H1 (cell line): ENCODE measurements at regions not wholly inside any gene's neighbourhood (a gene's known extent, or its start where the extent isn't known, plus 50 kb on each side); places are given as distances from the start of the nearest gene placed in this dataset.

Source experiments
- POU5F1 ChIP-seq: IDR thresholded peaks from 2 replicates; pipeline ENCODE4 v1.6.1; 2011; ENCODE audit warnings: low read depth, mild to moderate bottlenecking, low read length, moderate library complexity
- TF ChIP-seq, protein P1 (sequence below): fragments of 300-600 bp; sonication (generic); IDR thresholded peaks from 2 replicates; pipeline ENCODE4 v1.7.1; 2012; ENCODE audit warnings: low read length, moderate library complexity, mild to moderate bottlenecking, inconsistent platforms; ENCODE audit not compliant: insufficient replicate concordance

DNA sequence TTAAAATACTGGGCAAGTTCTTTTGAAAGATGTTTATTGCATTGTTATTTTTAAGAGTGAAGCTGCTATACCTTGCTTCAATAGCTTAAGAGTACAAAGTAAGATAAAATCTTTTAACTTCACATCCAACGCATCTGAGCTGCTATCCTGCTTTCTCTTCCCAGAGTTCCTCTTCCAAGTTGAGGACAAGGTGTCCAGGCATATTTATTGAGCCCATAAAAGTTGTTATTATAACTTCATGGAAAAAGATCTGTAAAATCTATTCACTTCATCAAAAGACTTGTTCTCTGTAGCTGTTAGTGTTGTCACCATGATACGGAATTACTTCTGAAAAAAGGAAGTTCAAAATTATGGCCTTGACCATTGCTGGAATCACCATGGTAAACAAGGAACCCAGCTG lies 306.2 kb upstream of the ELAVL2 start (continued):
- TF ChIP-seq, protein P1, sequence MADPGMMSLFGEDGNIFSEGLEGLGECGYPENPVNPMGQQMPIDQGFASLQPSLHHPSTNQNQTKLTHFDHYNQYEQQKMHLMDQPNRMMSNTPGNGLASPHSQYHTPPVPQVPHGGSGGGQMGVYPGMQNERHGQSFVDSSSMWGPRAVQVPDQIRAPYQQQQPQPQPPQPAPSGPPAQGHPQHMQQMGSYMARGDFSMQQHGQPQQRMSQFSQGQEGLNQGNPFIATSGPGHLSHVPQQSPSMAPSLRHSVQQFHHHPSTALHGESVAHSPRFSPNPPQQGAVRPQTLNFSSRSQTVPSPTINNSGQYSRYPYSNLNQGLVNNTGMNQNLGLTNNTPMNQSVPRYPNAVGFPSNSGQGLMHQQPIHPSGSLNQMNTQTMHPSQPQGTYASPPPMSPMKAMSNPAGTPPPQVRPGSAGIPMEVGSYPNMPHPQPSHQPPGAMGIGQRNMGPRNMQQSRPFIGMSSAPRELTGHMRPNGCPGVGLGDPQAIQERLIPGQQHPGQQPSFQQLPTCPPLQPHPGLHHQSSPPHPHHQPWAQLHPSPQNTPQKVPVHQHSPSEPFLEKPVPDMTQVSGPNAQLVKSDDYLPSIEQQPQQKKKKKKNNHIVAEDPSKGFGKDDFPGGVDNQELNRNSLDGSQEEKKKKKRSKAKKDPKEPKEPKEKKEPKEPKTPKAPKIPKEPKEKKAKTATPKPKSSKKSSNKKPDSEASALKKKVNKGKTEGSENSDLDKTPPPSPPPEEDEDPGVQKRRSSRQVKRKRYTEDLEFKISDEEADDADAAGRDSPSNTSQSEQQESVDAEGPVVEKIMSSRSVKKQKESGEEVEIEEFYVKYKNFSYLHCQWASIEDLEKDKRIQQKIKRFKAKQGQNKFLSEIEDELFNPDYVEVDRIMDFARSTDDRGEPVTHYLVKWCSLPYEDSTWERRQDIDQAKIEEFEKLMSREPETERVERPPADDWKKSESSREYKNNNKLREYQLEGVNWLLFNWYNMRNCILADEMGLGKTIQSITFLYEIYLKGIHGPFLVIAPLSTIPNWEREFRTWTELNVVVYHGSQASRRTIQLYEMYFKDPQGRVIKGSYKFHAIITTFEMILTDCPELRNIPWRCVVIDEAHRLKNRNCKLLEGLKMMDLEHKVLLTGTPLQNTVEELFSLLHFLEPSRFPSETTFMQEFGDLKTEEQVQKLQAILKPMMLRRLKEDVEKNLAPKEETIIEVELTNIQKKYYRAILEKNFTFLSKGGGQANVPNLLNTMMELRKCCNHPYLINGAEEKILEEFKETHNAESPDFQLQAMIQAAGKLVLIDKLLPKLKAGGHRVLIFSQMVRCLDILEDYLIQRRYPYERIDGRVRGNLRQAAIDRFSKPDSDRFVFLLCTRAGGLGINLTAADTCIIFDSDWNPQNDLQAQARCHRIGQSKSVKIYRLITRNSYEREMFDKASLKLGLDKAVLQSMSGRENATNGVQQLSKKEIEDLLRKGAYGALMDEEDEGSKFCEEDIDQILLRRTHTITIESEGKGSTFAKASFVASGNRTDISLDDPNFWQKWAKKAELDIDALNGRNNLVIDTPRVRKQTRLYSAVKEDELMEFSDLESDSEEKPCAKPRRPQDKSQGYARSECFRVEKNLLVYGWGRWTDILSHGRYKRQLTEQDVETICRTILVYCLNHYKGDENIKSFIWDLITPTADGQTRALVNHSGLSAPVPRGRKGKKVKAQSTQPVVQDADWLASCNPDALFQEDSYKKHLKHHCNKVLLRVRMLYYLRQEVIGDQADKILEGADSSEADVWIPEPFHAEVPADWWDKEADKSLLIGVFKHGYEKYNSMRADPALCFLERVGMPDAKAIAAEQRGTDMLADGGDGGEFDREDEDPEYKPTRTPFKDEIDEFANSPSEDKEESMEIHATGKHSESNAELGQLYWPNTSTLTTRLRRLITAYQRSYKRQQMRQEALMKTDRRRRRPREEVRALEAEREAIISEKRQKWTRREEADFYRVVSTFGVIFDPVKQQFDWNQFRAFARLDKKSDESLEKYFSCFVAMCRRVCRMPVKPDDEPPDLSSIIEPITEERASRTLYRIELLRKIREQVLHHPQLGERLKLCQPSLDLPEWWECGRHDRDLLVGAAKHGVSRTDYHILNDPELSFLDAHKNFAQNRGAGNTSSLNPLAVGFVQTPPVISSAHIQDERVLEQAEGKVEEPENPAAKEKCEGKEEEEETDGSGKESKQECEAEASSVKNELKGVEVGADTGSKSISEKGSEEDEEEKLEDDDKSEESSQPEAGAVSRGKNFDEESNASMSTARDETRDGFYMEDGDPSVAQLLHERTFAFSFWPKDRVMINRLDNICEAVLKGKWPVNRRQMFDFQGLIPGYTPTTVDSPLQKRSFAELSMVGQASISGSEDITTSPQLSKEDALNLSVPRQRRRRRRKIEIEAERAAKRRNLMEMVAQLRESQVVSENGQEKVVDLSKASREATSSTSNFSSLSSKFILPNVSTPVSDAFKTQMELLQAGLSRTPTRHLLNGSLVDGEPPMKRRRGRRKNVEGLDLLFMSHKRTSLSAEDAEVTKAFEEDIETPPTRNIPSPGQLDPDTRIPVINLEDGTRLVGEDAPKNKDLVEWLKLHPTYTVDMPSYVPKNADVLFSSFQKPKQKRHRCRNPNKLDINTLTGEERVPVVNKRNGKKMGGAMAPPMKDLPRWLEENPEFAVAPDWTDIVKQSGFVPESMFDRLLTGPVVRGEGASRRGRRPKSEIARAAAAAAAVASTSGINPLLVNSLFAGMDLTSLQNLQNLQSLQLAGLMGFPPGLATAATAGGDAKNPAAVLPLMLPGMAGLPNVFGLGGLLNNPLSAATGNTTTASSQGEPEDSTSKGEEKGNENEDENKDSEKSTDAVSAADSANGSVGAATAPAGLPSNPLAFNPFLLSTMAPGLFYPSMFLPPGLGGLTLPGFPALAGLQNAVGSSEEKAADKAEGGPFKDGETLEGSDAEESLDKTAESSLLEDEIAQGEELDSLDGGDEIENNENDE, result no peak
- TF ChIP-seq POU5F1, result no peak
